OCI-LY7 (cell line): ENCODE measurements at regions not wholly inside any gene's neighbourhood (a gene's known extent, or its start where the extent isn't known, plus 50 kb on each side); places are given as distances from the start of the nearest gene placed in this dataset.

Experiments
- BruUV-seq: library from RNA; stranded (reverse); fragments of 400-500 nt; replicated peaks from 2 replicates; lab custom pipeline; 2021; lab: Mats Ljungman, UMichigan
- CTCF ChIA-PET: fragments of 300-600 bp; sonication (Branson Sonifier 250); formaldehyde crosslinking; loops from one replicate; lab custom pipeline; 2022; ENCODE audit warnings: antibody characterized with exemption; ENCODE audit not compliant: unreplicated experiment; lab: Charles Lee
- POLR2A ChIA-PET: fragments of 300-600 bp; sonication (Branson Sonifier 250); formaldehyde crosslinking; loops from one replicate; lab custom pipeline; 2022; ENCODE audit warnings: antibody characterized with exemption; lab: Charles Lee
- DNase-seq: peaks from one replicate; pipeline ENCODE4 v3.0.0-alpha.2; 2015; ENCODE audit warnings: low spot score
- H2AFZ ChIP-seq: fragments of 200-600 bp; sonication (generic), shearing (Covaris generic); 2 replicates; pipeline ENCODE4 v1.6.1; 2014; ENCODE audit warnings: mild to moderate bottlenecking, antibody characterized with exemption, low read length, moderate library complexity
- H3K27ac ChIP-seq: fragments of 200-600 bp; sonication (generic); 2 replicates; pipeline ENCODE4 v1.5.1; 2014; ENCODE audit warnings: mixed run types, low read depth, mild to moderate bottlenecking, moderate library complexity, low read length, inconsistent platforms; ENCODE audit not compliant: poor library complexity, severe bottlenecking
- H3K36me3 ChIP-seq: fragments of 200-600 bp; sonication (generic); 2 replicates; pipeline ENCODE4 v1.6.1; 2014; ENCODE audit warnings: mild to moderate bottlenecking, antibody characterized with exemption, low read length, moderate library complexity, mixed read lengths; ENCODE audit not compliant: insufficient read depth
- H3K4me1 ChIP-seq: fragments of 200-600 bp; sonication (generic); 2 replicates; pipeline ENCODE4 v1.5.1; 2014; ENCODE audit warnings: mild to moderate bottlenecking, low read length; ENCODE audit not compliant: insufficient read depth, poor library complexity, severe bottlenecking
- H3K4me2 ChIP-seq: fragments of 200-600 bp; sonication (generic); 2 replicates; pipeline ENCODE4 v1.6.1; 2014; ENCODE audit warnings: mild to moderate bottlenecking, low read length
- H3K4me3 ChIP-seq: fragments of 200-600 bp; sonication (generic); 2 replicates; pipeline ENCODE4 v1.5.1; 2014; ENCODE audit warnings: mild to moderate bottlenecking, low read depth, low read length; ENCODE audit not compliant: poor library complexity, severe bottlenecking
- H3K79me2 ChIP-seq: fragments of 200-600 bp; sonication (generic); 2 replicates; pipeline ENCODE4 v1.6.1; 2016; ENCODE audit warnings: low read depth, mild to moderate bottlenecking, low read length, moderate library complexity, mixed read lengths; ENCODE audit not compliant: insufficient read depth
- H3K9me2 ChIP-seq: fragments of 200-600 bp; sonication (generic); 2 replicates; pipeline ENCODE4 v1.6.1; 2016; ENCODE audit warnings: mild to moderate bottlenecking, low read length, mixed read lengths; ENCODE audit not compliant: insufficient read depth
- H3K9me3 ChIP-seq: fragments of 200-600 bp; sonication (generic); 2 replicates; pipeline ENCODE4 v1.6.1; 2014; ENCODE audit warnings: mild to moderate bottlenecking, mixed run types, low read length, mixed read lengths
- H4K20me1 ChIP-seq: fragments of 200-600 bp; sonication (generic); 2 replicates; pipeline ENCODE4 v1.6.1; 2014; ENCODE audit warnings: mild to moderate bottlenecking, antibody characterized with exemption, low read length, moderate library complexity, mixed read lengths; ENCODE audit not compliant: insufficient read depth
- CTCF ChIP-seq: fragments of 200-600 bp; sonication (generic); conservative IDR thresholded peaks from 2 replicates; pipeline ENCODE4 v1.5.1; 2014; ENCODE audit warnings: mild to moderate bottlenecking, antibody characterized with exemption, low read length, moderate library complexity, mixed read lengths
- EZH2phosphoT487 ChIP-seq: fragments of 200-600 bp; sonication (generic); IDR thresholded peaks from 2 replicates; pipeline ENCODE4 v1.6.1; 2018; ENCODE audit warnings: low read depth, borderline replicate concordance, mild to moderate bottlenecking, mixed run types, antibody characterized with exemption, low read length, moderate library complexity, mixed read lengths
- intact Hi-C: fragments of 100-400 bp; cut with micrococcal nuclease; formaldehyde crosslinking; loops from one replicate; pipeline ENCODE4 v1.10.0; 2022; ENCODE audit not compliant: unreplicated experiment

- Histone ChIP-seq H3K27ac (no peak overlapping the region), H3K4me3 (no peak overlapping the region), H3K9me2 (no peaks in the 10 kb centered on the region), H3K4me1 (no peaks in the 10 kb centered on the region), H3K79me2 (no peaks in the 10 kb centered on the region), H2AFZ (no peak overlapping the region), H3K9me3 (no peaks in the 10 kb centered on the region), H4K20me1 (no peaks in the 10 kb centered on the region), H3K4me2 (no peak overlapping the region), H3K36me3 (no peaks in the 10 kb centered on the region)
- TF ChIP-seq CTCF, result no peak
- TF ChIP-seq EZH2phosphoT487, result no peak
- BruUV-seq, result no TSS peak
- POLR2A ChIA-PET, result interaction anchor here (1.3 kb wide), 1 partner anchor 959 kb away, joined by 3 read pairs; no protein-coding TSS in a partner anchor
- intact Hi-C loops, result no loop called here
- DNase-seq, result no peak
- CTCF ChIA-PET, result no interaction called here
Measured at GRCh38 chr12:114760151-114760877, 76.3 kb upstream of the TBX3 start.

DNA sequence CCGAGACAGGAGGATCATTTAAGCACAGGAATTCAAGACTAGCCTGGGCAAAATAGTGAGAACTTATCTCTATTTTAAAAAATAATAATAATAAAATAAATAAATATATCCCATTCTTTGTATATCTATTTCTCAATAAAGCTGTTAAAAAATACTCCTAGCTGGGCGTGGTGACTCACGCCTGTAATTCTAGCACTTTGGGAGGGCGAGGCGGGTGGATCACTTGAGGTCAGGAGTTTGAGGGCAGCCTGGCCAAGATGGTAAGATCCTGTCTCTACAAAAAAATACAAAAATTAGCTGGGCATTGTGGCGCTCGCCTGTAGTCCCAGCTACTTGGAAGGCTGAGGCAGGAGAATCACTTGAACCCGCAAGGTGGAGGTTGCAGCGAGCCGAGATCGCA is 75.7 kb upstream of the TBX3 start:
- DNase-seq, result no peak
- intact Hi-C loops, result no loop called here
- no peak overlapping the region for H2AFZ ChIP-seq
- no peaks in the 10 kb centered on the region for H3K9me2 ChIP-seq
- H3K9me3 ChIP-seq, result no peaks in the 10 kb centered on the region
- H3K4me1 ChIP-seq, result no peaks in the 10 kb centered on the region
- no peak for TF ChIP-seq EZH2phosphoT487
- no peak overlapping the region for H3K4me3 ChIP-seq
- no peak overlapping the region for H3K4me2 ChIP-seq
- ChIA-PET POLR2A (interaction anchor here (0.6 to 1.3 kb wide), 2 partner anchors 85 to 960 kb away, joined by 3 read pairs; no protein-coding TSS in a partner anchor), CTCF (no interaction called here)
- no peak overlapping the region for H3K27ac ChIP-seq
- H3K79me2 ChIP-seq, result no peaks in the 10 kb centered on the region
- no TSS peak for BruUV-seq
- H3K36me3 ChIP-seq, result no peaks in the 10 kb centered on the region
- H4K20me1 ChIP-seq, result no peaks in the 10 kb centered on the region

GRCh38 chr12:114757684-114758325 is 73.8 kb upstream of the TBX3 start:
- H3K9me2 ChIP-seq, result no peaks in the 10 kb centered on the region
- H3K36me3 ChIP-seq, result no peaks in the 10 kb centered on the region
- no TSS peak for BruUV-seq
- no peak for DNase-seq
- ChIA-PET CTCF (no interaction called here), POLR2A (interaction anchor here (0.6 kb wide), 1 partner anchor 188 kb away, joined by 3 read pairs; no protein-coding TSS in a partner anchor)
- TF ChIP-seq EZH2phosphoT487, result no peak
- TF ChIP-seq CTCF, result no peak
- intact Hi-C loops, result no loop called here
- no peak overlapping the region for H3K4me3 ChIP-seq
- no peak overlapping the region for H3K4me2 ChIP-seq
- H3K79me2 ChIP-seq, result no peaks in the 10 kb centered on the region
- H3K9me3 ChIP-seq, result no peaks in the 10 kb centered on the region
- no peak overlapping the region for H3K27ac ChIP-seq
- H3K4me1 ChIP-seq, result no peaks in the 10 kb centered on the region
- no peak overlapping the region for H2AFZ ChIP-seq
- H4K20me1 ChIP-seq, result no peaks in the 10 kb centered on the region
